ENCODE measurements at regions not wholly inside any gene's neighbourhood (a gene's known extent, or its start where the extent isn't known, plus 50 kb on each side); places are given as distances from the start of the nearest gene placed in this dataset.

DNA sequence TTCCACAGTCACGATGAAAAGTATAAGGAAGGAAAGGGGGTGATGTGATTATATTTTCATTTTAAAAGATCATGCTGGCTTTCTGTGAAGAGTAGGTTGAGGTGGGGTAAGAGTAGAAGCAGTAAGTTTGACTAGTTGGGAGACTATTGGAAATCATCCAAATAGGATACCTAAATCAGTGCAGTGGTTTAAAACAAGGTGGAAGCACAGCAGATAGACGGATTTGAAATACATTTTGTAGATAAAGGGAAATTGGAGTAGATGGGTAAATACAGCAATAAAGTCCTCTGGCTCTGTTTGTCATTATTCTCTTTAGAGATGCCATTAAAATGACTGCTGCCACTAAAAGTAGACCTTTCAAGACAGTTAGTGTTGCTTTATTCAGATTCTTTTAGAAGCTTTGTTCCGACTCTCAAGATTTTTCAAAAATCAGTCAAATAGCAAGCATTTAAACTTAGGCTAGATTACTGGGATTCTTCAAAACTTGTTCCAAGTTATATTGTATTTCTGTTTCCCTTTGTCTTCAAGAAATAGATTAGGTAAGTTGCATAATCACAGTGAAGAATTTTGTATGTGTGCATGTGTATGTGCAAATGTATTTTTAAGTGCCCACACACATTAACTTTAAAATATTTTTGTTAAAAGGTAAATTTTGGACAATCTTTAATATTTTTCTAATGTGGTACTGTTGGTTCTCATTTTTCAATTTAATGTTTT is 61.7 kb upstream of the DTNA start:
- no peak overlapping the region for H4K91ac ChIP-seq (ENCODE audit: insufficient read depth, low read depth, low read length)
- ATAC-seq (ENCODE audit: low read depth) = no peak
- DNase-seq = no peak
- no peak overlapping the region for H3K4me3 ChIP-seq (ENCODE audit: insufficient read depth, low read depth, low read length)
- H2AFZ ChIP-seq (replicated peaks; ENCODE audit: low read length, poor library complexity) = no peak overlapping the region
- H3K27me3 ChIP-seq (ENCODE audit: control insufficient read depth, insufficient read depth, low read length) = no peaks in the 10 kb centered on the region
- no peak overlapping the region for H4K5ac ChIP-seq (ENCODE audit: low read depth, low read length)
- CTCF ChIA-PET = no interaction called here
- intact Hi-C loops (cut with micrococcal nuclease) = loop anchor here (5.0 kb wide), 1 partner anchor 526 kb away; no protein-coding TSS in a partner anchor
- H2BK5ac ChIP-seq (ENCODE audit: low read depth, low read length, poor library complexity, severe bottlenecking) = no peak overlapping the region
- no peaks in the 10 kb centered on the region for H3K36me3 ChIP-seq (ENCODE audit: control insufficient read depth, insufficient read depth, low read length)
- H3K9me1 ChIP-seq (ENCODE audit: insufficient read depth, low read length) = peaks cover 5% of the 10 kb centered on the region; the same call in 1 of the 2 replicates
- H2BK15ac ChIP-seq (ENCODE audit: low read depth, low read length) = no peak overlapping the region
- H2BK20ac ChIP-seq (ENCODE audit: low read depth, low read length) = peak overlapping the region; percentile 3; the same call in 1 of the 2 replicates
- in situ Hi-C loops (cut with MboI; ENCODE audit: low sequenced_read_pairs) = no loop called here
- H3K18ac ChIP-seq (ENCODE audit: low read depth, low read length) = no peak overlapping the region; the same call in 1 of the 2 replicates
- H3K27ac ChIP-seq (ENCODE audit: insufficient read depth, low read length) = no peak overlapping the region
- H3K23ac ChIP-seq (ENCODE audit: low read depth, low read length) = no peak overlapping the region
- POLR2A ChIA-PET (ENCODE audit: unreplicated experiment) = no interaction called here
- no TSS peak for BruUV-seq (replicated peaks)
- no peaks in the 10 kb centered on the region for H3K9me3 ChIP-seq (ENCODE audit: control insufficient read depth, insufficient read depth, low read length)
- H3K9ac ChIP-seq (ENCODE audit: low read depth, low read length) = no peak overlapping the region
- no peaks in the 10 kb centered on the region for H3K79me1 ChIP-seq (ENCODE audit: low read depth in 1 of 2, low read length in 2 of 2)
- H3K4ac ChIP-seq (ENCODE audit: low read depth, low read length) = no peak overlapping the region
- H4K20me1 ChIP-seq (ENCODE audit: insufficient read depth, low read length) = no peaks in the 10 kb centered on the region
- H4K8ac ChIP-seq (ENCODE audit: low read depth in 2 of 2, low read length in 2 of 2) = no peak overlapping the region
- H3K4me1 ChIP-seq (ENCODE audit: control insufficient read depth, insufficient read depth, low read length) = peaks cover 4% of the 10 kb centered on the region; the same call in 1 of the 2 replicates
- H2AK5ac ChIP-seq (ENCODE audit: low read depth, low read length) = no peak overlapping the region
- H2AK9ac ChIP-seq (replicated peaks; ENCODE audit: low read depth, low read length, poor library complexity) = no peak overlapping the region
- H2BK120ac ChIP-seq (ENCODE audit: low read depth, low read length) = no peak overlapping the region
- H3K56ac ChIP-seq (ENCODE audit: extremely low read depth, insufficient read depth, low read length) = no peak overlapping the region
- dilution Hi-C loops (cut with HindIII; ENCODE audit: low sequenced_read_pairs, unreplicated experiment) = no loop called here
- H3K4me2 ChIP-seq (ENCODE audit: low read depth, low read length) = no peak overlapping the region
- H3K14ac ChIP-seq (replicated peaks; ENCODE audit: low read depth, low read length) = no peak overlapping the region
- TF ChIP-seq, protein P1, sequence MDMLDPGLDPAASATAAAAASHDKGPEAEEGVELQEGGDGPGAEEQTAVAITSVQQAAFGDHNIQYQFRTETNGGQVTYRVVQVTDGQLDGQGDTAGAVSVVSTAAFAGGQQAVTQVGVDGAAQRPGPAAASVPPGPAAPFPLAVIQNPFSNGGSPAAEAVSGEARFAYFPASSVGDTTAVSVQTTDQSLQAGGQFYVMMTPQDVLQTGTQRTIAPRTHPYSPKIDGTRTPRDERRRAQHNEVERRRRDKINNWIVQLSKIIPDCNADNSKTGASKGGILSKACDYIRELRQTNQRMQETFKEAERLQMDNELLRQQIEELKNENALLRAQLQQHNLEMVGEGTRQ (IDR thresholded peaks at IDR 0.05; ENCODE audit: low read depth, low read length) = no peak
- peak; percentile 16; the same call in 1 of the 2 replicates for TF ChIP-seq CEBPB (IDR thresholded peaks at IDR 0.05; ENCODE audit: low read depth, low read length)
- no CpG with 5 or more reads among the region's 3 CpGs for WGBS, 2 experiments (ENCODE audit: extremely low coverage in 2 of 2, insufficient read length in 1 of 2)
